NT2/D1 (cell line): ENCODE measurements at regions not wholly inside any gene's neighbourhood (a gene's known extent, or its start where the extent isn't known, plus 50 kb on each side); places are given as distances from the start of the nearest gene placed in this dataset.

Experiments used
- YY1 ChIP-seq: IDR thresholded peaks from 2 replicates; pipeline ENCODE4 v1.6.1; 2011; ENCODE audit not compliant: insufficient read length, insufficient read depth
- ZNF274 ChIP-seq: IDR thresholded peaks from 2 replicates; pipeline ENCODE4 v1.6.1; 2011; ENCODE audit warnings: mild to moderate bottlenecking, low read depth, low read length

DNA sequence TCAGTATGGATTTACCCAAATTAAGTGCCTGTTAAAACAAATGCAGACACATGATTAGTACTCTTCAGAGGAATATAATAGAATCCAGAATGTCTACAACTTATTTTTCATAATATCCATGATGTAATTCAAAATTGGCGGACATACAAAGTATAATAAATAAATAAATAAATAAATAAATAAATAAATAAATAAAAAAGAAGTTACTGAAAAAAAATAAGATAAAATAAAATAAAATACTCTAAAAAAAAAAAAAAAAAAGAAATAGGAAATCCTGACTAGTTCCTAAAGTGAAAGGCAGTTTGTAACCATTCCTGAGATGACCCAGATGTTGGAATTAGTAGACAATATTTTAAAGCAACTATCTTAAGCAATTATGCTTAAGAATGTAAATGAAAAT lies 219.0 kb upstream of the SPAG17 start:
- TF ChIP-seq YY1, result no peak
- no peak for TF ChIP-seq ZNF274
